GM23338 (cell line): ENCODE measurements at regions not wholly inside any gene's neighbourhood (a gene's known extent, or its start where the extent isn't known, plus 50 kb on each side); places are given as distances from the start of the nearest gene placed in this dataset.
"Not testable (repeated sequence)": the region's sequence is repeated elsewhere in the genome, so short reads cannot be mapped to it uniquely, and the experiment has no call there.

Experiments
- ATAC-seq: fragments of 200-7000 bp; cut with Tn5 transposase; 3 replicates; pipeline ENCODE4 v1.9.1; 2020
- DNase-seq: peaks from one replicate; pipeline ENCODE4 v3.0.0-alpha.2; 2015; ENCODE audit warnings: low spot score
- H2AFZ ChIP-seq: fragments of 200-600 bp; sonication (generic); 2 replicates; pipeline ENCODE4 v1.8.0; 2016; ENCODE audit warnings: antibody characterized with exemption, mild to moderate bottlenecking, moderate library complexity
- H3F3A ChIP-seq: fragments of 200-600 bp; sonication (generic); replicated peaks from 2 replicates; pipeline ENCODE4 v1.8.0; 2017; ENCODE audit warnings: antibody characterized with exemption, mixed run types, low read depth
- H3K27ac ChIP-seq: fragments of 200-600 bp; sonication (generic); 2 replicates; pipeline ENCODE4 v1.6.1; 2016; ENCODE audit warnings: low read depth
- H3K27me3 ChIP-seq: fragments of 200-600 bp; sonication (generic); 2 replicates; pipeline ENCODE4 v1.8.0; 2016; ENCODE audit warnings: mild to moderate bottlenecking, mixed run types, moderate library complexity; ENCODE audit not compliant: insufficient read depth
- H3K36me3 ChIP-seq: fragments of 200-600 bp; sonication (generic); 2 replicates; pipeline ENCODE4 v1.8.0; 2016; ENCODE audit warnings: mild to moderate bottlenecking; ENCODE audit not compliant: insufficient read depth
- H3K4me1 ChIP-seq: fragments of 200-600 bp; sonication (generic); 2 replicates; pipeline ENCODE4 v1.8.0; 2016; ENCODE audit warnings: mild to moderate bottlenecking, moderate library complexity; ENCODE audit not compliant: insufficient read depth
- H3K4me2 ChIP-seq: fragments of 200-600 bp; sonication (generic); 2 replicates; pipeline ENCODE4 v1.7.1; 2017; ENCODE audit warnings: mixed run types
- H3K4me3 ChIP-seq: fragments of 200-600 bp; sonication (generic); 2 replicates; pipeline ENCODE4 v1.6.1; 2016; ENCODE audit warnings: mixed run types
- H3K79me2 ChIP-seq: fragments of 200-600 bp; sonication (generic); replicated peaks from 2 replicates; pipeline ENCODE4 v1.8.0; 2017; ENCODE audit warnings: mild to moderate bottlenecking; ENCODE audit not compliant: insufficient read depth
- H3K9me2 ChIP-seq: fragments of 200-600 bp; sonication (generic); 2 replicates; pipeline ENCODE4 v1.8.0; 2017; ENCODE audit not compliant: insufficient read depth
- H4K20me1 ChIP-seq: fragments of 200-600 bp; sonication (generic); replicated peaks from 2 replicates; pipeline ENCODE4 v1.8.0; 2017; ENCODE audit warnings: mild to moderate bottlenecking; ENCODE audit not compliant: insufficient read depth
- H3K27ac Mint-ChIP-seq: 2 replicates; pipeline ENCODE4 v1.8.0; 2020; ENCODE audit warnings: inconsistent platforms, mild to moderate bottlenecking, moderate library complexity, mixed read lengths
- H3K27me3 Mint-ChIP-seq: 3 replicates; pipeline ENCODE4 v1.8.0; 2022; ENCODE audit warnings: low read depth, mild to moderate bottlenecking, moderate library complexity, mixed read lengths, inconsistent platforms; ENCODE audit not compliant: insufficient read depth, poor library complexity
- H3K36me3 Mint-ChIP-seq: 3 replicates; pipeline ENCODE4 v1.8.0; 2021; ENCODE audit warnings: low read depth, mild to moderate bottlenecking, inconsistent platforms, moderate library complexity, mixed read lengths
- H3K4me1 Mint-ChIP-seq: 3 replicates; pipeline ENCODE4 v1.8.0; 2020; ENCODE audit warnings: mild to moderate bottlenecking, inconsistent platforms, mixed read lengths
- H3K4me3 Mint-ChIP-seq: 3 replicates; pipeline ENCODE4 v1.8.0; 2021; ENCODE audit warnings: moderate library complexity, mild to moderate bottlenecking, inconsistent platforms, mixed read lengths
- H3K9me3 Mint-ChIP-seq: 3 replicates; pipeline ENCODE4 v1.8.0; 2020; ENCODE audit warnings: moderate library complexity, mild to moderate bottlenecking, inconsistent platforms, mixed read lengths
- CREB1 ChIP-seq: fragments of 250-450 bp; sonication (Bioruptor Pico); IDR thresholded peaks from 2 replicates; pipeline ENCODE4 v1.5.0; 2020; ENCODE audit warnings: low read depth, mild to moderate bottlenecking, moderate library complexity
- CTCF ChIP-seq, 2 experiments: fragments of 200-600 bp in 1 of 2; sonication (generic) in 1 of 2; conservative IDR thresholded peaks; 2 replicates each; pipeline versions ENCODE4 v1.5.1 to v1.6.1; 2016 to 2017; ENCODE audit warnings: antibody characterized with exemption in 2 of 2, low read depth in 2 of 2, mild to moderate bottlenecking in 2 of 2, moderate library complexity in 1 of 2
- EZH2 ChIP-seq: fragments of 200-600 bp; sonication (generic); IDR thresholded peaks from one replicate; pipeline ENCODE4 v1.8.0; 2017; ENCODE audit warnings: antibody characterized with exemption, mild to moderate bottlenecking, low read depth; ENCODE audit not compliant: unreplicated experiment
- EZH2phosphoT487 ChIP-seq: fragments of 200-600 bp; sonication (generic); IDR thresholded peaks from one replicate; pipeline ENCODE4 v1.8.1; 2018; ENCODE audit warnings: antibody characterized with exemption; ENCODE audit not compliant: unreplicated experiment
- JUNB ChIP-seq: IDR thresholded peaks from one replicate; pipeline ENCODE4 v1.6.1; 2016; ENCODE audit warnings: antibody characterized with exemption; ENCODE audit not compliant: unreplicated experiment
- NANOG ChIP-seq: IDR thresholded peaks from 2 replicates; pipeline ENCODE4 v1.6.1; 2016; ENCODE audit warnings: antibody characterized with exemption, borderline replicate concordance
- POLR2AphosphoS5 ChIP-seq: IDR thresholded peaks from 2 replicates; pipeline ENCODE4 v1.6.1; 2016; ENCODE audit warnings: antibody characterized with exemption, low read depth
- ZNF114 ChIP-seq: fragments of 250-450 bp; sonication (Bioruptor Pico); IDR thresholded peaks from 2 replicates; pipeline ENCODE4 v1.5.0; 2020; ENCODE audit warnings: mild to moderate bottlenecking, moderate library complexity
- TF ChIP-seq, protein P1 (sequence below): IDR thresholded peaks from 2 replicates; pipeline ENCODE4 v1.6.1; 2016; ENCODE audit warnings: antibody characterized with exemption

GRCh38 chr1:173330149-173330951, 123.2 kb upstream of the TNFSF4 start:
- H4K20me1 ChIP-seq: no peaks in the 10 kb centered on the region
- H3K4me3 ChIP-seq: no peak overlapping the region
- no peak overlapping the region for H3K27ac ChIP-seq
- H3K4me1 Mint-ChIP-seq: peaks cover 6% of the 10 kb centered on the region; the same call in 2 of the 3 replicates
- no peaks in the 10 kb centered on the region for H3K36me3 Mint-ChIP-seq
- H2AFZ ChIP-seq: no peak overlapping the region
- H3K27ac Mint-ChIP-seq: no peak overlapping the region
- no peak overlapping the region for H3K4me3 Mint-ChIP-seq
- no peaks in the 10 kb centered on the region for H3K36me3 ChIP-seq
- H3K4me2 ChIP-seq: no peak overlapping the region
- no peaks in the 10 kb centered on the region for H3F3A ChIP-seq
- H3K9me2 ChIP-seq: no peaks in the 10 kb centered on the region
- H3K9me3 Mint-ChIP-seq: no peaks in the 10 kb centered on the region
- TF ChIP-seq NANOG (no peak), EZH2phosphoT487 (no peak), EZH2 (no peak), POLR2AphosphoS5 (no peak), ZNF114 (CRISPR knock-in tag) (no peak), CREB1 (CRISPR knock-in tag) (no peak)
- TF ChIP-seq, protein P1, sequence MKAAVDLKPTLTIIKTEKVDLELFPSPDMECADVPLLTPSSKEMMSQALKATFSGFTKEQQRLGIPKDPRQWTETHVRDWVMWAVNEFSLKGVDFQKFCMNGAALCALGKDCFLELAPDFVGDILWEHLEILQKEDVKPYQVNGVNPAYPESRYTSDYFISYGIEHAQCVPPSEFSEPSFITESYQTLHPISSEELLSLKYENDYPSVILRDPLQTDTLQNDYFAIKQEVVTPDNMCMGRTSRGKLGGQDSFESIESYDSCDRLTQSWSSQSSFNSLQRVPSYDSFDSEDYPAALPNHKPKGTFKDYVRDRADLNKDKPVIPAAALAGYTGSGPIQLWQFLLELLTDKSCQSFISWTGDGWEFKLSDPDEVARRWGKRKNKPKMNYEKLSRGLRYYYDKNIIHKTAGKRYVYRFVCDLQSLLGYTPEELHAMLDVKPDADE: no peak
- no peaks in the 10 kb centered on the region for H3K4me1 ChIP-seq
- H3K27me3 Mint-ChIP-seq: no peaks in the 10 kb centered on the region
- no peaks in the 10 kb centered on the region for H3K27me3 ChIP-seq
- no peak for ATAC-seq
- no peak for DNase-seq
- no peaks in the 10 kb centered on the region for H3K79me2 ChIP-seq

DNA sequence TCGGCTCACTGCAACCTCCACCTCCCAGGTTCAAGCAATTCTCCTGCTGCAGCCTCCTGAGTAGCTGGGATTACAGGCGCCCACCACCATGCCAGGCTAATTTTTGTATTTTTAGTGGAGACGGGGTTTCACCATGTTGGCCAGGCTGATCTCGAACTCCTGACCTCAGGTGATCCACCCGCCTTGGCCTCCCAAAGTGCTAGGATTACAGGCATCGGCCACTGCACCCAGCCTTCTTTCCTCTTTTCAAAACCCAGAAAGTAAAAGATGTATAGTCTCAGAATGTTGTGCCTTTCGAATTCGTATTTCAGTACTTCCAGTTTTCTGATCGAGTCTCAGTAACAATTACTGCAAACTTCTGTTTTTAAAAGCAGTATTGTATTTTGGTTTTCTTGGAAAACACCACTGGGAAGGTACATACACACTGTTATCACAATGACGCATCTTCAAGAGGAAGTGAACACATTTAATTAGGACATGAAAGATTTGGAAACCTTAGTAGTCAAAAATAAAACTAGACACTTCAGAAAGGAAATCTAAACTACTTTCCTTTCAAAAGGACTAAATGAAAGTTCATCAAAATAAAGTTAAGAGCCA, 123.9 kb upstream of the TNFSF4 start:
- H3K9me2 ChIP-seq, H3K36me3 Mint-ChIP-seq, H3K27me3 ChIP-seq, H3K79me2 ChIP-seq, H4K20me1 ChIP-seq, H3K9me3 Mint-ChIP-seq, H3K4me2 ChIP-seq, H3K4me3 ChIP-seq, H3K27ac ChIP-seq, H3K27me3 Mint-ChIP-seq, DNase-seq, H3K4me3 Mint-ChIP-seq, H3K4me1 ChIP-seq, H3K36me3 ChIP-seq, H3K4me1 Mint-ChIP-seq, H3F3A ChIP-seq, ATAC-seq, H2AFZ ChIP-seq: not testable (repeated sequence)
- peak overlapping the region; percentile 51; the same call in 1 of the 2 replicates for H3K27ac Mint-ChIP-seq

- H3K4me2 ChIP-seq: no peak overlapping the region
- Mint-ChIP-seq H3K4me1 (peaks cover 7% of the 10 kb centered on the region; the same call in 2 of the 3 replicates), H3K27me3 (no peaks in the 10 kb centered on the region), H3K9me3 (no peaks in the 10 kb centered on the region), H3K4me3 (no peak overlapping the region), H3K36me3 (no peaks in the 10 kb centered on the region), H3K27ac (no peak overlapping the region)
- no peaks in the 10 kb centered on the region for H3K27me3 ChIP-seq
- ATAC-seq (no peak), DNase-seq (no peak)
- H4K20me1 ChIP-seq: no peaks in the 10 kb centered on the region
- H3K9me2 ChIP-seq: no peaks in the 10 kb centered on the region
- H3K79me2 ChIP-seq: no peaks in the 10 kb centered on the region
- H3K4me3 ChIP-seq: no peak overlapping the region
- H3K4me1 ChIP-seq: no peaks in the 10 kb centered on the region
- H2AFZ ChIP-seq: no peak overlapping the region
- no peaks in the 10 kb centered on the region for H3F3A ChIP-seq
- H3K36me3 ChIP-seq: no peaks in the 10 kb centered on the region
- H3K27ac ChIP-seq: no peak overlapping the region
- TF ChIP-seq CREB1 (CRISPR knock-in tag) (no peak), JUNB (no peak), EZH2 (no peak), NANOG (no peak), CTCF (conservative IDR thresholded peaks at IDR 0.05; ENCODE audit: low read depth in 2 of 2) (no peak), POLR2AphosphoS5 (no peak), ZNF114 (CRISPR knock-in tag) (no peak), EZH2phosphoT487 (no peak)
- TF ChIP-seq, protein P1: no peak
These were observed 124.9 kb upstream of the TNFSF4 start for GRCh38 chr1:173332026-173332425.
